HEK293 (cell line): ENCODE measurements at regions not wholly inside any gene's neighbourhood (a gene's known extent, or its start where the extent isn't known, plus 50 kb on each side); places are given as distances from the start of the nearest gene placed in this dataset.

Source experiments
- ZNF175 ChIP-seq: fragments of 450-650 bp; formaldehyde crosslinking; IDR thresholded peaks from 2 replicates; pipeline ENCODE4 v1.5.1; 2016; ENCODE audit warnings: missing biosample characterization, missing genetic modification characterization
- ZNF24 ChIP-seq: fragments of 450-650 bp; formaldehyde crosslinking; IDR thresholded peaks from 2 replicates; pipeline ENCODE4 v1.5.1; 2016; ENCODE audit warnings: missing biosample characterization, missing genetic modification characterization
- ZNF423 ChIP-seq: fragments of 450-650 bp; formaldehyde crosslinking; IDR thresholded peaks from 2 replicates; pipeline ENCODE4 v1.5.1; 2016; ENCODE audit warnings: missing biosample characterization, missing genetic modification characterization
- ZNF510 ChIP-seq: fragments of 450-650 bp; formaldehyde crosslinking; IDR thresholded peaks from 2 replicates; pipeline ENCODE4 v1.5.1; 2018; ENCODE audit warnings: mild to moderate bottlenecking, missing genetic modification characterization, missing biosample characterization; ENCODE audit not compliant: insufficient replicate concordance
- TF ChIP-seq, protein P1 (sequence below): fragments of 450-650 bp; formaldehyde crosslinking; IDR thresholded peaks from 2 replicates; pipeline ENCODE4 v1.5.1; 2016; ENCODE audit warnings: missing biosample characterization, missing genetic modification characterization
- TF ChIP-seq, protein P2 (sequence below): fragments of 450-650 bp; formaldehyde crosslinking; IDR thresholded peaks from 2 replicates; pipeline ENCODE4 v1.5.1; 2016; ENCODE audit warnings: missing biosample characterization, missing genetic modification characterization, low read depth
- TF ChIP-seq, protein P3 (sequence below): fragments of 450-650 bp; formaldehyde crosslinking; IDR thresholded peaks from 2 replicates; pipeline ENCODE4 v1.5.1; 2016; ENCODE audit warnings: missing biosample characterization, missing genetic modification characterization
- TF ChIP-seq, protein P4 (sequence below): fragments of 450-650 bp; formaldehyde crosslinking; IDR thresholded peaks from 2 replicates; pipeline ENCODE4 v1.5.1; 2016; ENCODE audit warnings: missing biosample characterization, missing genetic modification characterization
- TF ChIP-seq, protein P5 (sequence below): fragments of 450-650 bp; formaldehyde crosslinking; IDR thresholded peaks from 2 replicates; pipeline ENCODE4 v1.5.1; 2017; ENCODE audit warnings: missing biosample characterization, missing genetic modification characterization
- TF ChIP-seq, protein P6 (sequence below): fragments of 450-650 bp; formaldehyde crosslinking; IDR thresholded peaks from 2 replicates; pipeline ENCODE4 v1.5.1; 2016; ENCODE audit warnings: missing biosample characterization, missing genetic modification characterization

DNA sequence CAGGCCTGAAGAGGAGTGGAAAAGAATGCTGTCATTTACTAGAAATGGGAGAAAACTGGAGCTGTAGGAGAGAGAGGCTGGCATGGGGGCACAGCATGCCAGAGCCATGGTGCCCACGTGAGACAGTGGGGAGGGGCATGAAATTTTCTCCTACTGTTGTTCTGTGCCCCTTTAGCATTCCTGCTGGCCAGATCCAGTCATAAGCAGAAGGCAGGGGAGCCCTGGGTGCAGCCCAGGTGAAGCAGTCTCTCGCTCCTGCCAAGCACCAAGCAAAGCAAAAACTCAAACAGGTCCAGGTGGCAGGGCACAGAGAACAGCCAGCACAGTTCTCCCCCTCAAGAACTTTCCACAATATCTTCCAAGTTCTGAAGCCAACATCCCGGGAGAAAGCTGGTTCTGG lies 383.2 kb downstream of the TCERG1L start:
- TF ChIP-seq, protein P1, sequence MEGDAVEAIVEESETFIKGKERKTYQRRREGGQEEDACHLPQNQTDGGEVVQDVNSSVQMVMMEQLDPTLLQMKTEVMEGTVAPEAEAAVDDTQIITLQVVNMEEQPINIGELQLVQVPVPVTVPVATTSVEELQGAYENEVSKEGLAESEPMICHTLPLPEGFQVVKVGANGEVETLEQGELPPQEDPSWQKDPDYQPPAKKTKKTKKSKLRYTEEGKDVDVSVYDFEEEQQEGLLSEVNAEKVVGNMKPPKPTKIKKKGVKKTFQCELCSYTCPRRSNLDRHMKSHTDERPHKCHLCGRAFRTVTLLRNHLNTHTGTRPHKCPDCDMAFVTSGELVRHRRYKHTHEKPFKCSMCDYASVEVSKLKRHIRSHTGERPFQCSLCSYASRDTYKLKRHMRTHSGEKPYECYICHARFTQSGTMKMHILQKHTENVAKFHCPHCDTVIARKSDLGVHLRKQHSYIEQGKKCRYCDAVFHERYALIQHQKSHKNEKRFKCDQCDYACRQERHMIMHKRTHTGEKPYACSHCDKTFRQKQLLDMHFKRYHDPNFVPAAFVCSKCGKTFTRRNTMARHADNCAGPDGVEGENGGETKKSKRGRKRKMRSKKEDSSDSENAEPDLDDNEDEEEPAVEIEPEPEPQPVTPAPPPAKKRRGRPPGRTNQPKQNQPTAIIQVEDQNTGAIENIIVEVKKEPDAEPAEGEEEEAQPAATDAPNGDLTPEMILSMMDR (tag by site-specific recombination): no peak
- TF ChIP-seq ZNF24 (tag by site-specific recombination) (no peak), ZNF510 (tag by site-specific recombination) (no peak), ZNF423 (no peak), ZNF175 (tag by site-specific recombination) (no peak)
- TF ChIP-seq, protein P2, sequence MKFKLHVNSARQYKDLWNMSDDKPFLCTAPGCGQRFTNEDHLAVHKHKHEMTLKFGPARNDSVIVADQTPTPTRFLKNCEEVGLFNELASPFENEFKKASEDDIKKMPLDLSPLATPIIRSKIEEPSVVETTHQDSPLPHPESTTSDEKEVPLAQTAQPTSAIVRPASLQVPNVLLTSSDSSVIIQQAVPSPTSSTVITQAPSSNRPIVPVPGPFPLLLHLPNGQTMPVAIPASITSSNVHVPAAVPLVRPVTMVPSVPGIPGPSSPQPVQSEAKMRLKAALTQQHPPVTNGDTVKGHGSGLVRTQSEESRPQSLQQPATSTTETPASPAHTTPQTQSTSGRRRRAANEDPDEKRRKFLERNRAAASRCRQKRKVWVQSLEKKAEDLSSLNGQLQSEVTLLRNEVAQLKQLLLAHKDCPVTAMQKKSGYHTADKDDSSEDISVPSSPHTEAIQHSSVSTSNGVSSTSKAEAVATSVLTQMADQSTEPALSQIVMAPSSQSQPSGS (tag by site-specific recombination): no peak
- TF ChIP-seq, protein P3, sequence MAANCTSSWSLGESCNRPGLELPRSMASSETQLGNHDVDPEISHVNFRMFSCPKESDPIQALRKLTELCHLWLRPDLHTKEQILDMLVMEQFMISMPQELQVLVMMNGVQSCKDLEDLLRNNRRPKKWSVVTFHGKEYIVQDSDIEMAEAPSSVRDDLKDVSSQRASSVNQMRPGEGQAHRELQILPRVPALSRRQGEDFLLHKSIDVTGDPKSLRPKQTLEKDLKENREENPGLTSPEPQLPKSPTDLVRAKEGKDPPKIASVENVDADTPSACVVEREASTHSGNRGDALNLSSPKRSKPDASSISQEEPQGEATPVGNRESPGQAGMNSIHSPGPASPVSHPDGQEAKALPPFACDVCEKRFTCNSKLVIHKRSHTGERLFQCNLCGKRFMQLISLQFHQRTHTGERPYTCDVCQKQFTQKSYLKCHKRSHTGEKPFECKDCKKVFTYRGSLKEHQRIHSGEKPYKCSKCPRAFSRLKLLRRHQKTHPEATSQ: no peak
- TF ChIP-seq, protein P4, sequence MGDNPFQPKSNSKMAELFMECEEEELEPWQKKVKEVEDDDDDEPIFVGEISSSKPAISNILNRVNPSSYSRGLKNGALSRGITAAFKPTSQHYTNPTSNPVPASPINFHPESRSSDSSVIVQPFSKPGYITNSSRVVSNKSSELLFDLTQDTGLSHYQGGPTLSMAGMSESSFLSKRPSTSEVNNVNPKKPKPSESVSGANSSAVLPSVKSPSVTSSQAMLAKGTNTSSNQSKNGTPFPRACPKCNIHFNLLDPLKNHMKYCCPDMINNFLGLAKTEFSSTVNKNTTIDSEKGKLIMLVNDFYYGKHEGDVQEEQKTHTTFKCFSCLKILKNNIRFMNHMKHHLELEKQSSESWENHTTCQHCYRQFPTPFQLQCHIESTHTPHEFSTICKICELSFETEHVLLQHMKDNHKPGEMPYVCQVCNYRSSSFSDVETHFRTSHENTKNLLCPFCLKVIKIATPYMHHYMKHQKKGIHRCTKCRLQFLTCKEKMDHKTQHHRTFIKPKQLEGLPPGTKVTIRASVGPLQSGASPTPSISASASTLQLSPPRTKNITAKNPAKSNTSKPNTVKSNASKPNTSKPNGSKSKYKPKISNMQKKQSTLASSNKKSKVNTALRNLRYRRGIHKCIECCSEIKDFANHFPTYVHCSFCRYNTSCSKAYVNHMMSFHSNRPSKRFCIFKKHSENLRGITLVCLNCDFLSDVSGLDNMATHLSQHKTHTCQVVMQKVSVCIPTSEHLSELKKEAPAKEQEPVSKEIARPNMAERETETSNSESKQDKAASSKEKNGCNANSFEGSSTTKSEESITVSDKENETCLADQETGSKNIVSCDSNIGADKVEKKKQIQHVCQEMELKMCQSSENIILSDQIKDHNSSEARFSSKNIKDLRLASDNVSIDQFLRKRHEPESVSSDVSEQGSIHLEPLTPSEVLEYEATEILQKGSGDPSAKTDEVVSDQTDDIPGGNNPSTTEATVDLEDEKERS: no peak
- TF ChIP-seq, protein P5, sequence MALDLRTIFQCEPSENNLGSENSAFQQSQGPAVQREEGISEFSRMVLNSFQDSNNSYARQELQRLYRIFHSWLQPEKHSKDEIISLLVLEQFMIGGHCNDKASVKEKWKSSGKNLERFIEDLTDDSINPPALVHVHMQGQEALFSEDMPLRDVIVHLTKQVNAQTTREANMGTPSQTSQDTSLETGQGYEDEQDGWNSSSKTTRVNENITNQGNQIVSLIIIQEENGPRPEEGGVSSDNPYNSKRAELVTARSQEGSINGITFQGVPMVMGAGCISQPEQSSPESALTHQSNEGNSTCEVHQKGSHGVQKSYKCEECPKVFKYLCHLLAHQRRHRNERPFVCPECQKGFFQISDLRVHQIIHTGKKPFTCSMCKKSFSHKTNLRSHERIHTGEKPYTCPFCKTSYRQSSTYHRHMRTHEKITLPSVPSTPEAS (tag by site-specific recombination): no peak
- TF ChIP-seq, protein P6, sequence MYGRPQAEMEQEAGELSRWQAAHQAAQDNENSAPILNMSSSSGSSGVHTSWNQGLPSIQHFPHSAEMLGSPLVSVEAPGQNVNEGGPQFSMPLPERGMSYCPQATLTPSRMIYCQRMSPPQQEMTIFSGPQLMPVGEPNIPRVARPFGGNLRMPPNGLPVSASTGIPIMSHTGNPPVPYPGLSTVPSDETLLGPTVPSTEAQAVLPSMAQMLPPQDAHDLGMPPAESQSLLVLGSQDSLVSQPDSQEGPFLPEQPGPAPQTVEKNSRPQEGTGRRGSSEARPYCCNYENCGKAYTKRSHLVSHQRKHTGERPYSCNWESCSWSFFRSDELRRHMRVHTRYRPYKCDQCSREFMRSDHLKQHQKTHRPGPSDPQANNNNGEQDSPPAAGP (tag by site-specific recombination): no peak
